ENCODE measurements at regions not wholly inside any gene's neighbourhood (a gene's known extent, or its start where the extent isn't known, plus 50 kb on each side); places are given as distances from the start of the nearest gene placed in this dataset.

DNA sequence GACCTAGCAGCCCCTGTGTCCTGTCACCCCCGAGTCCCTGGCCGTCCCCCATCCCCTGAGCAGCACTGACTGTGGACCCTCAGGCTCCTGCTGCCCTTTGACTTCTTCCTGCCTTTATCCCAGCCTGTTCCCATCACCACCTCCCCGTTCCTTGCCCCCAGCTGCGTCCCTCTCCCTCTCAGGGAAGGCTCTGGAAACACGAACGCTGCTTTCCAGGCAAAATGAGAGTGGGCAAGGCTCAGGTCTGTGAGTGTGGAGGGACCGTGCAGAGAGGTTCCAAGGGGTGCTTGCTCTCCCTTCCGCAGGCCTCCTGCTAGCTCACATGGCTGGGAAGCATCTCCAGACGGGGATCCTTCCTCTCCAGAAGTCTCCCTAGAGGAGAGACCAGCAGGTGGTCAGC is 501.8 kb upstream of the SALL3 start:
- Histone ChIP-seq H3K27me3 (replicated peaks; ENCODE audit: insufficient read depth, low read depth, low read length, poor library complexity) (no peaks in the 10 kb centered on the region), H3K4me3 (ENCODE audit: low read depth, low read length, poor library complexity, severe bottlenecking) (no peak overlapping the region), H3K27ac (ENCODE audit: low read depth, low read length, poor library complexity, severe bottlenecking) (no peak overlapping the region), H3K4me1 (ENCODE audit: insufficient read depth, low read length, poor library complexity, severe bottlenecking) (no peaks in the 10 kb centered on the region), H3K36me3 (ENCODE audit: insufficient read depth, low read length, poor library complexity, severe bottlenecking) (no peaks in the 10 kb centered on the region), H3K9me3 (ENCODE audit: low read depth, low read length, poor library complexity, severe bottlenecking) (peaks cover 23% of the 10 kb centered on the region)
- ChIA-PET CTCF (no interaction called here), POLR2A (ENCODE audit: low non-redundant PET) (no interaction called here)
- BruUV-seq (replicated peaks), result no TSS peak
- DNase-seq (ENCODE audit: low spot score), result no peak
- TF ChIP-seq, protein P1, sequence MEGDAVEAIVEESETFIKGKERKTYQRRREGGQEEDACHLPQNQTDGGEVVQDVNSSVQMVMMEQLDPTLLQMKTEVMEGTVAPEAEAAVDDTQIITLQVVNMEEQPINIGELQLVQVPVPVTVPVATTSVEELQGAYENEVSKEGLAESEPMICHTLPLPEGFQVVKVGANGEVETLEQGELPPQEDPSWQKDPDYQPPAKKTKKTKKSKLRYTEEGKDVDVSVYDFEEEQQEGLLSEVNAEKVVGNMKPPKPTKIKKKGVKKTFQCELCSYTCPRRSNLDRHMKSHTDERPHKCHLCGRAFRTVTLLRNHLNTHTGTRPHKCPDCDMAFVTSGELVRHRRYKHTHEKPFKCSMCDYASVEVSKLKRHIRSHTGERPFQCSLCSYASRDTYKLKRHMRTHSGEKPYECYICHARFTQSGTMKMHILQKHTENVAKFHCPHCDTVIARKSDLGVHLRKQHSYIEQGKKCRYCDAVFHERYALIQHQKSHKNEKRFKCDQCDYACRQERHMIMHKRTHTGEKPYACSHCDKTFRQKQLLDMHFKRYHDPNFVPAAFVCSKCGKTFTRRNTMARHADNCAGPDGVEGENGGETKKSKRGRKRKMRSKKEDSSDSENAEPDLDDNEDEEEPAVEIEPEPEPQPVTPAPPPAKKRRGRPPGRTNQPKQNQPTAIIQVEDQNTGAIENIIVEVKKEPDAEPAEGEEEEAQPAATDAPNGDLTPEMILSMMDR (conservative IDR thresholded peaks at IDR 0.05; ENCODE audit: low read depth, low read length), result no peak
- no peak for TF ChIP-seq EZH2 (IDR thresholded peaks at IDR 0.05; ENCODE audit: borderline replicate concordance, low read depth, low read length, poor library complexity, severe bottlenecking)
- intact Hi-C loops (cut with micrococcal nuclease; ENCODE audit: unreplicated experiment), result no loop called here

DNA sequence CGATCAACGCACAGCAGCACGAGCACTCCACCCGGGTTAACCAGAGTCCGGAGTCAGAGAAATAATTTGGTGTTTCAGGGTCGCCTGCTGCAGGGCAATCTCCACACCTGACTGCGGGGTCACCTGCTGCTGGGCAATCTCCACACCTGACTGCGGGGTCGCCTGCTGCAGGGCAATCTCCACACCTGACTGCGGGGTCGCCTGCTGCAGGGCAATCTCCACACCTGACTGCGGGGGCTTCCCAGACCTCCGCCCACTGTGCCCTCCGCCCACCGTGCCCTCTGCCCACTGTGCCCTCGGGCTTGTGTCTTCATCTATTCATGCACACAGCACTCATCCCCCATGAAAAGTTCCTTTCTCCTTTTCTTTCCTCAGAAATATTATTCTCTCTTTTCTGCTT is 500.2 kb upstream of the SALL3 start:
- ChIA-PET CTCF (no interaction called here), POLR2A (ENCODE audit: low non-redundant PET) (no interaction called here)
- Histone ChIP-seq H3K4me3 (ENCODE audit: low read depth, low read length, poor library complexity, severe bottlenecking) (no peak overlapping the region), H3K27ac (ENCODE audit: low read depth, low read length, poor library complexity, severe bottlenecking) (no peak overlapping the region), H3K9me3 (ENCODE audit: low read depth, low read length, poor library complexity, severe bottlenecking) (peaks cover 20% of the 10 kb centered on the region), H3K27me3 (replicated peaks; ENCODE audit: insufficient read depth, low read depth, low read length, poor library complexity) (no peaks in the 10 kb centered on the region), H3K4me1 (ENCODE audit: insufficient read depth, low read length, poor library complexity, severe bottlenecking) (no peaks in the 10 kb centered on the region), H3K36me3 (ENCODE audit: insufficient read depth, low read length, poor library complexity, severe bottlenecking) (no peaks in the 10 kb centered on the region)
- DNase-seq (ENCODE audit: low spot score), result no peak
- intact Hi-C loops (cut with micrococcal nuclease; ENCODE audit: unreplicated experiment), result no loop called here
- BruUV-seq (replicated peaks), result no TSS peak
- no peak for TF ChIP-seq EZH2 (IDR thresholded peaks at IDR 0.05; ENCODE audit: borderline replicate concordance, low read depth, low read length, poor library complexity, severe bottlenecking)
- TF ChIP-seq, protein P1 (conservative IDR thresholded peaks at IDR 0.05; ENCODE audit: low read depth, low read length), result no peak

DNA sequence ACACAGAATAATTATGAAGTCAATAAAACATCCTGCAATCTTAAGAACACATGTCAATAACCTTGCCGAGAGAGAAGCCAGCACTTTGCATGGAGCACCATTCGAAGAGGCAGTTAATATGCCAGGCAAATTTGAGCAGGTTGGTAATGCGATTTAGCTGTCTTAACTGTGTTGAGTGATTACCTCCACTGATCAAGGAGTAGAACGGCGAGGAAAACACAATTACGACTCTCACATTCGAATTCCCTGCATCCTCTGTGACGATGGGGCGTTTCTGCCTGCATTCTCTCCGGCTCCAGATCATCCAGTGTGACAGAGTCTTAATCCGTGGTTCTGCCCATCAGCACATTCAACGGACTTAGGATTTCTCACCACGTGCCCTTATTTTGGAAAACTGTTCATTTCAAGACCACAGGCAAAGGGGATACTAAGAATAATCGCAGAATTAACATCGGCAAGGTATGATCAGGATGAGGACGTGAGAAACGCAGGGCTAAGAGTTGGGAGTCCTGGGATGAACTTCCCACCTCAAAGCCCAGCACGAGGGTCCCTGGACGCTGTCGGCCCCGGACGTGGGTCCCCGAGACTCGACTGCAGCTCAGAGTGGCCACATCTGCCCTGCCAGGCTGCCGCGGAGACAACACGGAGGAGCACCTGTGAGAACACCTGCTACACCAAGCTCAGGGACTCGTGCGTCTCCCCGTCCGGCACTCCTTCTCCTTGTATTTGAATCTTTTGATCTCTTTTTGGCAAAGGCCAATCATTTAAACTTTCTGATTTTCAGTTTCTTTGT is 499.2 kb upstream of the SALL3 start:
- Histone ChIP-seq H3K27ac (ENCODE audit: low read depth, low read length, poor library complexity, severe bottlenecking) (no peak overlapping the region), H3K36me3 (ENCODE audit: insufficient read depth, low read length, poor library complexity, severe bottlenecking) (no peaks in the 10 kb centered on the region), H3K9me3 (ENCODE audit: low read depth, low read length, poor library complexity, severe bottlenecking) (peaks cover 17% of the 10 kb centered on the region), H3K4me1 (ENCODE audit: insufficient read depth, low read length, poor library complexity, severe bottlenecking) (no peaks in the 10 kb centered on the region), H3K27me3 (replicated peaks; ENCODE audit: insufficient read depth, low read depth, low read length, poor library complexity) (no peaks in the 10 kb centered on the region), H3K4me3 (ENCODE audit: low read depth, low read length, poor library complexity, severe bottlenecking) (no peak overlapping the region)
- TF ChIP-seq EZH2 (IDR thresholded peaks at IDR 0.05; ENCODE audit: borderline replicate concordance, low read depth, low read length, poor library complexity, severe bottlenecking), result no peak
- TF ChIP-seq, protein P1 (conservative IDR thresholded peaks at IDR 0.05; ENCODE audit: low read depth, low read length), result no peak
- intact Hi-C loops (cut with micrococcal nuclease; ENCODE audit: unreplicated experiment), result no loop called here
- no peak for DNase-seq (ENCODE audit: low spot score)
- ChIA-PET CTCF (no interaction called here), POLR2A (ENCODE audit: low non-redundant PET) (no interaction called here)
- BruUV-seq (replicated peaks), result no TSS peak
